Left lung (tissue), 4 donors: ENCODE measurements at regions not wholly inside any gene's neighbourhood (a gene's known extent, or its start where the extent isn't known, plus 50 kb on each side); places are given as distances from the start of the nearest gene placed in this dataset.

Experiments used
- ATAC-seq: fragments of 200-7000 bp; cut with Tn5 transposase; one replicate; pipeline ENCODE4 v1.9.1; 2020; ENCODE audit warnings: moderate library complexity
- DNase-seq, 4 donors: peaks; one replicate each; pipeline ENCODE4 v3.0.0-alpha.2; 2013 to 2020
- H3K27ac ChIP-seq, 2 donors: fragments of 200-600 bp; sonication (generic) in 1 of 2; one replicate each; pipeline versions ENCODE4 v1.5.0 to v1.8.0; 2020 to 2021
- H3K27me3 ChIP-seq, 2 donors: fragments of 200-600 bp; sonication (generic) in 1 of 2; one replicate each; pipeline versions ENCODE4 v1.5.0 to v1.8.0; 2020 to 2021
- H3K36me3 ChIP-seq, 2 donors: fragments of 200-600 bp; sonication (generic) in 1 of 2; one replicate each; pipeline versions ENCODE4 v1.5.0 to v1.8.0; 2020 to 2021
- H3K4me1 ChIP-seq, 2 donors: fragments of 200-600 bp; one replicate each; pipeline ENCODE4 v1.8.0; 2021
- H3K4me3 ChIP-seq, 2 donors: fragments of 200-600 bp; sonication (generic) in 1 of 2; one replicate each; pipeline versions ENCODE4 v1.5.0 to v1.8.0; 2020 to 2021; ENCODE audit warnings: mild to moderate bottlenecking in 1 of 2
- H3K9me3 ChIP-seq, 2 donors: fragments of 200-600 bp; sonication (generic) in 1 of 2; one replicate each; pipeline versions ENCODE4 v1.5.0 to v1.8.0; 2020 to 2021
- CTCF ChIP-seq, 2 donors: fragments of 200-600 bp; sonication (generic) in 1 of 2; IDR thresholded peaks; one replicate each; pipeline versions ENCODE4 v1.5.0 to v1.8.0; 2021; ENCODE audit warnings: antibody characterized with exemption in 2 of 2
- intact Hi-C, 2 donors: fragments of 100-400 bp; cut with DNase I; formaldehyde crosslinking; loops; one replicate each; pipeline versions ENCODE4 v1.11.2 to v1.14.2; 2022
- donor health status: DM: no; HTN: yes; CAD: no.
- donor health status: DM: no; HTN: no; CAD: no.

GRCh38 chr16:82451449-82451848 is 175.3 kb upstream of the CDH13 start:
- Histone ChIP-seq H3K27me3 (no peaks in the 10 kb centered on the region), H3K4me3 (no peak overlapping the region), H3K36me3 (no peaks in the 10 kb centered on the region), H3K27ac (no peak overlapping the region), H3K9me3 (no peaks in the 10 kb centered on the region), H3K4me1 (no peaks in the 10 kb centered on the region)
- DNase-seq, result no peak
- no peak for ATAC-seq
- TF ChIP-seq CTCF (IDR thresholded peaks at IDR 0.05), result no peak
- intact Hi-C loops, result no loop called here

- no peak overlapping the region for H3K4me3 ChIP-seq
- H3K27me3 ChIP-seq, result no peaks in the 10 kb centered on the region
- no peak for TF ChIP-seq CTCF (IDR thresholded peaks at IDR 0.05)
- no peak for ATAC-seq
- no peaks in the 10 kb centered on the region for H3K4me1 ChIP-seq
- DNase-seq, result no peak
- H3K36me3 ChIP-seq, result no peaks in the 10 kb centered on the region
- intact Hi-C loops, result no loop called here
- H3K27ac ChIP-seq, result no peak overlapping the region
- H3K9me3 ChIP-seq, result no peaks in the 10 kb centered on the region
These were observed 186.4 kb upstream of the CDH13 start for GRCh38 chr16:82440336-82440735.

- DNase-seq, result no peak
- H3K9me3 ChIP-seq, result no peaks in the 10 kb centered on the region
- ATAC-seq, result no peak
- H3K27me3 ChIP-seq, result no peaks in the 10 kb centered on the region
- no peak overlapping the region for H3K4me3 ChIP-seq
- H3K4me1 ChIP-seq, result no peaks in the 10 kb centered on the region
- no peak overlapping the region for H3K27ac ChIP-seq
- no peak for TF ChIP-seq CTCF (IDR thresholded peaks at IDR 0.05)
- no peaks in the 10 kb centered on the region for H3K36me3 ChIP-seq
- intact Hi-C loops, result no loop called here
These were observed 187.0 kb upstream of the CDH13 start for GRCh38 chr16:82439678-82440293.

GRCh38 chr16:82433042-82433441 is 193.7 kb upstream of the CDH13 start:
- ATAC-seq (no peak), DNase-seq (no peak)
- no peaks in the 10 kb centered on the region for H3K36me3 ChIP-seq
- no peak overlapping the region for H3K4me3 ChIP-seq
- no peak for TF ChIP-seq CTCF (IDR thresholded peaks at IDR 0.05)
- H3K4me1 ChIP-seq, result no peaks in the 10 kb centered on the region
- H3K27me3 ChIP-seq, result no peaks in the 10 kb centered on the region
- H3K27ac ChIP-seq, result no peak overlapping the region
- intact Hi-C loops, result no loop called here
- no peaks in the 10 kb centered on the region for H3K9me3 ChIP-seq

GRCh38 chr16:82432261-82432660 is 194.5 kb upstream of the CDH13 start:
- no peaks in the 10 kb centered on the region for H3K9me3 ChIP-seq
- no peak overlapping the region for H3K27ac ChIP-seq
- DNase-seq (no peak), ATAC-seq (no peak)
- H3K4me1 ChIP-seq, result no peaks in the 10 kb centered on the region
- H3K36me3 ChIP-seq, result no peaks in the 10 kb centered on the region
- H3K27me3 ChIP-seq, result no peaks in the 10 kb centered on the region
- TF ChIP-seq CTCF (IDR thresholded peaks at IDR 0.05), result no peak
- no peak overlapping the region for H3K4me3 ChIP-seq
- intact Hi-C loops, result no loop called here
